ENCODE measurements at regions not wholly inside any gene's neighbourhood (a gene's known extent, or its start where the extent isn't known, plus 50 kb on each side); places are given as distances from the start of the nearest gene placed in this dataset.

GRCh38 chr3:174480767-174481166 is 378.4 kb upstream of the NAALADL2 start:
- TF ChIP-seq SP2 (IDR thresholded peaks at IDR 0.05; ENCODE audit: low read length) (no peak), KDM1A (IDR thresholded peaks at IDR 0.05; ENCODE audit: borderline replicate concordance, low read length) (no peak), SIN3A (conservative IDR thresholded peaks at IDR 0.05 in 1 of 2, IDR thresholded peaks at IDR 0.05 in 1 of 2; ENCODE audit: low read depth in 1 of 2, low read length in 2 of 2) (no peak)
